ENCODE measurements at regions not wholly inside any gene's neighbourhood (a gene's known extent, or its start where the extent isn't known, plus 50 kb on each side); places are given as distances from the start of the nearest gene placed in this dataset.

- no peak for ATAC-seq
- H3K27ac ChIP-seq, result no peak overlapping the region
- H3K4me3 ChIP-seq, result no peak overlapping the region
- TF ChIP-seq POLR2A (IDR thresholded peaks at IDR 0.05) (no peak), CTCF (IDR thresholded peaks at IDR 0.05) (no peak)
- intact Hi-C loops (cut with DNase I), result no loop called here
- no peaks in the 10 kb centered on the region for H3K27me3 ChIP-seq
- 24% methylated on average over 1 of the region's 1 CpG for WGBS (ENCODE audit: insufficient coverage, low coverage, low lambda C conversion rate, missing lambda C conversion rate)
- H3K9me3 ChIP-seq, result no peaks in the 10 kb centered on the region
- no peaks in the 10 kb centered on the region for H3K4me1 ChIP-seq
- H3K36me3 ChIP-seq, result no peaks in the 10 kb centered on the region
- no peak for DNase-seq
These were observed 698.5 kb upstream of the BRINP3 start for GRCh38 chr1:191176131-191176530.

- no peaks in the 10 kb centered on the region for H3K9me3 ChIP-seq
- no peak overlapping the region for H3K27ac ChIP-seq
- TF ChIP-seq CTCF (IDR thresholded peaks at IDR 0.05) (no peak), POLR2A (IDR thresholded peaks at IDR 0.05) (no peak)
- 23% methylated on average over 2 of the region's 2 CpGs for WGBS (ENCODE audit: insufficient coverage, low coverage, low lambda C conversion rate, missing lambda C conversion rate)
- no peak overlapping the region for H3K4me3 ChIP-seq
- H3K27me3 ChIP-seq, result no peaks in the 10 kb centered on the region
- DNase-seq (no peak), ATAC-seq (no peak)
- no peaks in the 10 kb centered on the region for H3K4me1 ChIP-seq
- H3K36me3 ChIP-seq, result no peaks in the 10 kb centered on the region
- intact Hi-C loops (cut with DNase I), result no loop called here
These were observed 729.0 kb upstream of the BRINP3 start for GRCh38 chr1:191206513-191207207.

- H3K36me3 ChIP-seq, result no peaks in the 10 kb centered on the region
- no peaks in the 10 kb centered on the region for H3K4me1 ChIP-seq
- ATAC-seq (no peak), DNase-seq (no peak)
- H3K27me3 ChIP-seq, result no peaks in the 10 kb centered on the region
- no peak overlapping the region for H3K4me3 ChIP-seq
- H3K9me3 ChIP-seq, result no peaks in the 10 kb centered on the region
- TF ChIP-seq CTCF (IDR thresholded peaks at IDR 0.05) (no peak), POLR2A (IDR thresholded peaks at IDR 0.05) (no peak)
- no peak overlapping the region for H3K27ac ChIP-seq
- intact Hi-C loops (cut with DNase I), result no loop called here
- WGBS (ENCODE audit: insufficient coverage, low coverage, low lambda C conversion rate, missing lambda C conversion rate), result 43% methylated on average over 5 of the region's 5 CpGs
These were observed 744.5 kb upstream of the BRINP3 start for GRCh38 chr1:191222206-191222605.

GRCh38 chr1:191240925-191241324, 763.3 kb upstream of the BRINP3 start:
- 49% methylated on average over 3 of the region's 3 CpGs for WGBS (ENCODE audit: insufficient coverage, low coverage, low lambda C conversion rate, missing lambda C conversion rate)
- no peak for DNase-seq
- TF ChIP-seq POLR2A (IDR thresholded peaks at IDR 0.05) (no peak), CTCF (IDR thresholded peaks at IDR 0.05) (no peak)
- intact Hi-C loops (cut with DNase I), result no loop called here
- Histone ChIP-seq H3K9me3 (no peaks in the 10 kb centered on the region), H3K4me3 (no peak overlapping the region), H3K36me3 (no peaks in the 10 kb centered on the region), H3K27ac (no peak overlapping the region), H3K27me3 (no peaks in the 10 kb centered on the region), H3K4me1 (no peaks in the 10 kb centered on the region)
- ATAC-seq, result no peak
